ENCODE measurements at regions not wholly inside any gene's neighbourhood (a gene's known extent, or its start where the extent isn't known, plus 50 kb on each side); places are given as distances from the start of the nearest gene placed in this dataset.

DNA sequence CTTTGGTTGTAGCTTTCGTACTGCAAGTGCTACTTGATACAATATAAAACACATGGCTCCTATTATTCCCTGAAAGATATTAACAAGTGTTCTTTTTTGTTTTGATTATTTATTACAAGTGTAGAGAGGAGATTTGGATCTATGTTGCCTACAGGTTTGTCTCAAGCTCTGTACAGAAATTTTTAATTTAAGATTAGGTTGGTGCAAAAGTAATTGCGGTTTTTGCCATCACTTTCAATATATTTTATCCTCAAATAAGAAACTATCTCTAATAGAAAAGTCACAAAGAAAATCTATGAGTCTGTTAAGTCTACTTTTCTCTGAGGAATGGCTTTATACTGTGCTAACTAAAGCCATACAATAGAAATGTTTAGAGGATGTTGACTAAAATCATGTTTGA, 1086.1 kb downstream of the GRM8 start:
- intact Hi-C loops (cut with DNase I) = no loop called here
- no peak for DNase-seq

DNA sequence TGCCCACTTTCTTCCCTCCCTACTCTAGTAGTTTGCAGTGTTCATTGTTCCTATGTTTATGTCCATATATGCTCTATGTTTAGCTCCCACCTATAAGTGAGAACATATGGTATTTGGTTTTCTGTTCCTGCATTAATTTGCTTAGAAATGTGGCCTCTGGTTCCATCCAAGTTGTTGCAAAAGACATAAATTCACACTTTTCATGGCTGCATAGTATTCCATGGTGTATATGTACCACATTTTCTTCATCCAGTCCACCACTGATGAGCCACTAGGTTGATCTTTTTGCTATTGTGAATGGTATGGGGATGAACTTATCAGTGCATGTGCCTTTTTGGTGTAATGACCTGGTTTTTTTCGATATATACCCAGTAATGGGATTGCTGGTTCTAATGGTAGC, 1089.1 kb downstream of the GRM8 start:
- Histone ChIP-seq H3K36me3 (no peaks in the 10 kb centered on the region), H3K9me3 (no peaks in the 10 kb centered on the region), H3K27ac (no peak overlapping the region), H3K4me3 (replicated peaks in 1 of 3) (no peak overlapping the region), H3K4me1 (no peaks in the 10 kb centered on the region), H3K27me3 (no peaks in the 10 kb centered on the region)
- intact Hi-C loops (cut with DNase I) = no loop called here
- no peak for DNase-seq
- TF ChIP-seq CTCF (IDR thresholded peaks at IDR 0.05) (no peak), POLR2A (IDR thresholded peaks at IDR 0.05) (no peak)
- WGBS, 2 donors = 77 to 91% methylated on average over 1 of the region's 1 CpG

More for the DNA sequence above, 1086.1 kb downstream of the GRM8 start:
- Histone ChIP-seq H3K4me3 (replicated peaks in 1 of 3) (no peak overlapping the region), H3K4me1 (no peaks in the 10 kb centered on the region), H3K36me3 (no peaks in the 10 kb centered on the region), H3K27ac (no peak overlapping the region), H3K27me3 (no peaks in the 10 kb centered on the region), H3K9me3 (no peaks in the 10 kb centered on the region)
- WGBS, 2 donors = 88 to 92% methylated on average over 2 of the region's 2 CpGs
- no peak for TF ChIP-seq CTCF (IDR thresholded peaks at IDR 0.05)
- no peak for TF ChIP-seq POLR2A (IDR thresholded peaks at IDR 0.05)

DNA sequence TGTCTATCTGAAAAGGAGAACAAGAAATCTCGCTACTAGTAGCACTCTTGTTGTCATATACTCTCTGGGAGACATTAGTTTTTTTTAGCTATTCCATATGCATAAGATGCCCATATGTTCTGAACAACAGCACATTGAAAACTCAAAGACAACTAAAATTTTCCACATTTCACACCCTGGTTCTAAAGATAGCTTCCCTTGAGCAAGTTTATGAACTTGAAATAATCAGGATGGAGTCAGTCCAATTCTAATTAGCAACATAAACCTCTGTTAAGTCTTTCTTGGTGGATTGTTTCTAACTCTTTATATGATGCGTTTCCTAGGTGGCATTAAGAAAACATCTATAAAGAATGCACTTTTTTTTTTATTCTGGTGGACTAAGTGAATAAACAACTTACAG, 1095.3 kb downstream of the GRM8 start:
- H3K27me3 ChIP-seq = no peaks in the 10 kb centered on the region

GRCh38 chr7:126150278-126150958, 1102.3 kb downstream of the GRM8 start:
- Histone ChIP-seq H3K36me3 (no peaks in the 10 kb centered on the region), H3K4me3 (replicated peaks in 1 of 3) (no peak overlapping the region), H3K27me3 (no peaks in the 10 kb centered on the region), H3K4me1 (no peaks in the 10 kb centered on the region), H3K9me3 (no peaks in the 10 kb centered on the region), H3K27ac (no peak overlapping the region)
- no peak for TF ChIP-seq POLR2A (IDR thresholded peaks at IDR 0.05)
- no peak for TF ChIP-seq CTCF (IDR thresholded peaks at IDR 0.05)
- 76 to 77% methylated on average over 2 of the region's 2 CpGs for WGBS, 2 donors
- DNase-seq = no peak
- intact Hi-C loops (cut with DNase I) = no loop called here

More for the DNA sequence above, 1095.3 kb downstream of the GRM8 start:
- no peak for DNase-seq
- Histone ChIP-seq H3K36me3 (no peaks in the 10 kb centered on the region), H3K4me3 (replicated peaks in 1 of 3) (no peak overlapping the region), H3K27ac (no peak overlapping the region), H3K4me1 (no peaks in the 10 kb centered on the region), H3K9me3 (no peaks in the 10 kb centered on the region)
- WGBS, 2 donors = 86 to 88% methylated on average over 2 of the region's 2 CpGs
- intact Hi-C loops (cut with DNase I) = no loop called here
- no peak for TF ChIP-seq CTCF (IDR thresholded peaks at IDR 0.05)
- TF ChIP-seq POLR2A (IDR thresholded peaks at IDR 0.05) = no peak

DNA sequence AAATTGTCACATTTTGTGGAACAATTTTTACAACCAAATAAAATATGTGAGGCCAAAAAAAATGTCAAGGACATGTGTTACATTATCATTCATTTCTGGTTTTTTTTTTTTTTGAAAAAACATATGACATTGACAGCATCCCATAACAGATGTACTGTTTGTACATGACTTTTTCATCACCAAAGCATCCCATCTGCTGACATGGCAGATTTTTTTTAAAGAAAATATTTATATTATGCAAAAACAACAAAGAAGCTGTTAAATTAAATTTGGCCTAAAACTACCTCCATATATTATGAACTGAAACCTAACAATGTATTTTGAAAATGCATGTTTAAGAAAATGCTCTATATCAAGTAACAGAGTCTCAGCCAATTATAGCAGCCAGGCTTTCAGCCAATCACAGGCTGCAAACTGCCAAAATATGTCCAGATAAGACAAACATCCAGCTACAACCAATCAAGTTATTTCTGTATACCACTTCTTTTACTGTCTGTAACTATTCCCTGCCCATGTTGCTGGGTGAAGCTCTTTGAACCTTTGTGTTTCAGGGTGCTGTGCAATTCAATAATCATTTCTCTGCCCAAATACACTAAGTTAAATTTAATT, 1111.8 kb downstream of the GRM8 start:
- no peak for DNase-seq
- Histone ChIP-seq H3K27ac (no peak overlapping the region), H3K4me1 (no peaks in the 10 kb centered on the region), H3K27me3 (no peaks in the 10 kb centered on the region), H3K4me3 (replicated peaks in 1 of 3) (no peak overlapping the region), H3K9me3 (no peaks in the 10 kb centered on the region), H3K36me3 (no peaks in the 10 kb centered on the region)
- TF ChIP-seq POLR2A (IDR thresholded peaks at IDR 0.05) (no peak), CTCF (IDR thresholded peaks at IDR 0.05) (no peak)
- intact Hi-C loops (cut with DNase I) = no loop called here

All from thyroid gland (tissue), 4 donors.